ENCODE measurements at regions not wholly inside any gene's neighbourhood (a gene's known extent, or its start where the extent isn't known, plus 50 kb on each side); places are given as distances from the start of the nearest gene placed in this dataset.
"Not testable (repeated sequence)": the region's sequence is repeated elsewhere in the genome, so short reads cannot be mapped to it uniquely, and the experiment has no call there.

- TF ChIP-seq POLR2A (IDR thresholded peaks at IDR 0.05): not testable (repeated sequence)
- TF ChIP-seq CTCF (IDR thresholded peaks at IDR 0.05): peak in 1 of 6 experiments; percentile 13
Observed at GRCh38 chr9:62550539-62550938, 1360.7 kb downstream of the SPATA31A7 start.

Data from adrenal gland (tissue), 5 donors.